NCI-H2196 treated with DMSO at 0.1 percent for 48 hours (cell line): ENCODE measurements at regions not wholly inside any gene's neighbourhood (a gene's known extent, or its start where the extent isn't known, plus 50 kb on each side); places are given as distances from the start of the nearest gene placed in this dataset.

Source experiments
- DNase-seq: peaks from one replicate; lab custom pipeline; 2025; ENCODE audit not compliant: unreplicated experiment; lab: John Stamatoyannopoulos, UW

- DNase-seq = no peak
These were observed 355.4 kb downstream of the CRPPA start for GRCh38 chr7:16065939-16066338.

- DNase-seq = no peak
These were observed 357.3 kb downstream of the CRPPA start for GRCh38 chr7:16063716-16064675.

GRCh38 chr7:16063221-16063620 is 358.1 kb downstream of the CRPPA start:
- DNase-seq = no peak

- DNase-seq = no peak
These were observed 359.1 kb downstream of the CRPPA start for GRCh38 chr7:16062269-16062668.

GRCh38 chr7:16061630-16062029 is 359.7 kb downstream of the CRPPA start:
- no peak for DNase-seq

- no peak for DNase-seq
These were observed 360.3 kb downstream of the CRPPA start for GRCh38 chr7:16061011-16061410.

- DNase-seq = no peak
These were observed 360.8 kb downstream of the CRPPA start for GRCh38 chr7:16060502-16060901.

- DNase-seq = no peak
These were observed 365.9 kb downstream of the CRPPA start for GRCh38 chr7:16055263-16055976.

- no peak for DNase-seq
These were observed 365.2 kb upstream of the MEOX2 start for GRCh38 chr7:16051561-16052255.

- no peak for DNase-seq
These were observed 359.6 kb upstream of the MEOX2 start for GRCh38 chr7:16046041-16046440.

- DNase-seq = no peak
These were observed 358.8 kb upstream of the MEOX2 start for GRCh38 chr7:16045296-16045695.

- no peak for DNase-seq
These were observed 358.2 kb upstream of the MEOX2 start for GRCh38 chr7:16044645-16045044.

- DNase-seq = no peak
These were observed 353.9 kb upstream of the MEOX2 start for GRCh38 chr7:16040346-16040745.

- DNase-seq = no peak
These were observed 352.4 kb upstream of the MEOX2 start for GRCh38 chr7:16038906-16039305.

- no peak for DNase-seq
These were observed 348.9 kb upstream of the MEOX2 start for GRCh38 chr7:16035392-16035791.

- DNase-seq = no peak
These were observed 348.4 kb upstream of the MEOX2 start for GRCh38 chr7:16034866-16035265.

GRCh38 chr7:16034353-16034752 is 347.9 kb upstream of the MEOX2 start:
- DNase-seq = no peak

- no peak for DNase-seq
These were observed 346.8 kb upstream of the MEOX2 start for GRCh38 chr7:16033233-16033632.

- DNase-seq = no peak
These were observed 342.2 kb upstream of the MEOX2 start for GRCh38 chr7:16028636-16029035.

GRCh38 chr7:16028103-16028502 is 341.6 kb upstream of the MEOX2 start:
- DNase-seq = no peak

GRCh38 chr7:16027396-16027795 is 340.9 kb upstream of the MEOX2 start:
- DNase-seq = no peak
